Transverse colon (tissue), 4 donors: ENCODE measurements at regions not wholly inside any gene's neighbourhood (a gene's known extent, or its start where the extent isn't known, plus 50 kb on each side); places are given as distances from the start of the nearest gene placed in this dataset.

Experiments used
- DNase-seq: peaks from one replicate; pipeline ENCODE4 v3.0.0-alpha.2; 2019
- H3K27ac ChIP-seq, 4 donors: fragments of 200-600 bp; sonication (generic); 2 replicates each; pipeline ENCODE4 v1.5.1; 2016 to 2018; ENCODE audit warnings: inconsistent platforms in 4 of 4
- H3K27me3 ChIP-seq: fragments of 200-600 bp; sonication (generic); 2 replicates; pipeline ENCODE4 v1.5.1; 2017; ENCODE audit warnings: inconsistent platforms
- H3K36me3 ChIP-seq, 4 donors: fragments of 200-600 bp; sonication (generic); 2 replicates each; pipeline ENCODE4 v1.5.1; 2017 to 2019; ENCODE audit warnings: inconsistent platforms in 4 of 4
- H3K4me1 ChIP-seq, 4 donors: fragments of 200-600 bp; sonication (generic); 2 replicates each; pipeline ENCODE4 v1.5.1; 2017 to 2020; ENCODE audit warnings: inconsistent platforms in 4 of 4
- H3K4me3 ChIP-seq, 4 donors: fragments of 200-600 bp; sonication (generic); 1 replicate in 1 of 4; 2 replicates in 3 of 4; pipeline versions ENCODE4 v1.5.1 to v1.6.1; 2017 to 2019; ENCODE audit warnings: inconsistent platforms in 4 of 4
- H3K9me3 ChIP-seq, 2 donors: fragments of 200-600 bp; sonication (generic); 2 replicates each; pipeline ENCODE4 v1.5.1; 2017 to 2019; ENCODE audit warnings: inconsistent platforms in 2 of 2
- EP300 ChIP-seq: sonication (generic); formaldehyde crosslinking; IDR thresholded peaks from one replicate; pipeline ENCODE4 v1.6.1; 2017; ENCODE audit warnings: antibody characterized with exemption, low read depth
- POLR2A ChIP-seq: fragments of 450-650 bp; IDR thresholded peaks from one replicate; pipeline ENCODE4 v1.6.1; 2016; ENCODE audit warnings: antibody characterized with exemption, mild to moderate bottlenecking, moderate library complexity
- POLR2AphosphoS5 ChIP-seq, 3 donors: sonication (generic); formaldehyde crosslinking; IDR thresholded peaks; one replicate each; pipeline ENCODE4 v1.6.1; 2016; ENCODE audit warnings: antibody characterized with exemption in 3 of 3
- WGBS, 2 donors: methylation state at CpG; one replicate each; pipeline ENCODE4 v1.1.5; 2018; ENCODE audit warnings: low coverage in 1 of 2; 5-methylcytosine and 5-hydroxymethylcytosine counted together
- in situ Hi-C, 4 donors: fragments of 200-750 bp; cut with MboI; loops; one replicate each; pipeline versions ENCODE4 v1.15.0 to v1.15.1; 2017; ENCODE audit warnings: low sequenced_read_pairs in 3 of 4, low pct_ligation_motif_present in 1 of 4, low pct_unique_long_range_greater_than_20kb in 1 of 4
- intact Hi-C: fragments of 100-400 bp; cut with DNase I; formaldehyde crosslinking; loops from one replicate; pipeline ENCODE4 v1.15.1; 2023; ENCODE audit warnings: low total_unique reads
- TF ChIP-seq, protein P1 (sequence below), 5 experiments: fragments of 200-600 bp in 3 of 5; fragments of 450-650 bp in 2 of 5; sonication (generic) in 3 of 5; IDR thresholded peaks; 1 replicate in 2 of 5; 2 replicates in 3 of 5; pipeline ENCODE4 v1.5.1; 2016 to 2017; ENCODE audit warnings: antibody characterized with exemption in 5 of 5, inconsistent platforms in 3 of 5, mild to moderate bottlenecking in 2 of 5, moderate library complexity in 1 of 5

DNA sequence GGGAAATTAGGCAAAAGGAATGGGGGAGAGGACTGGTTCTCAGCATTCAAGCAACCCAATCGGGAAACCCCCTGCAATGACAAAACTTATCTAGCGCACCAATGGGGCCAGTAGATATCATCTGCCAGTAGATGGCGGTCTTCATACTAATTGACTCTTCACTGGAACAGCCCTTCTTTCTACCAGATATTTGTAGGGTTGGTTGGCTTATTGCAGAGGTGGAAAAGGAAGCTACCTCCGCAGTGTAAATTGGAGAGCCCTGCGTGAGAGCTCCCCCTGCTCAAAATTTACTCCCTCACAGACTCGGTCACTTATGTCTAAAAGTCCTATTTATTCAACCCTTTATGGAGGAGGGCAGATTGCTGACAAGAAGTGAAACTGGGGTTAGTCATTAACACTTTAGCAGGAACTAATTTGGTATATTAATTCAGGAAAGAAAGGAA, 166.1 kb upstream of the CCND2 start:
- Histone ChIP-seq H3K27ac (no peak overlapping the region), H3K36me3 (no peaks in the 10 kb centered on the region), H3K4me1 (peaks cover 0 to 6% (median 0%) of the 10 kb centered on the region in 4 donors), H3K27me3 (no peaks in the 10 kb centered on the region), H3K4me3 (no peak overlapping the region), H3K9me3 (no peaks in the 10 kb centered on the region)
- WGBS, 2 donors, result 0 to 12% methylated on average over 4 to 6 of the region's 6 CpGs
- intact Hi-C loops (no loop called here), in situ Hi-C loops (loop anchor here in 2 of 4 donors (25.0 kb wide), 1 partner anchor 180 kb away; no protein-coding TSS in a partner anchor)
- TF ChIP-seq, protein P1, sequence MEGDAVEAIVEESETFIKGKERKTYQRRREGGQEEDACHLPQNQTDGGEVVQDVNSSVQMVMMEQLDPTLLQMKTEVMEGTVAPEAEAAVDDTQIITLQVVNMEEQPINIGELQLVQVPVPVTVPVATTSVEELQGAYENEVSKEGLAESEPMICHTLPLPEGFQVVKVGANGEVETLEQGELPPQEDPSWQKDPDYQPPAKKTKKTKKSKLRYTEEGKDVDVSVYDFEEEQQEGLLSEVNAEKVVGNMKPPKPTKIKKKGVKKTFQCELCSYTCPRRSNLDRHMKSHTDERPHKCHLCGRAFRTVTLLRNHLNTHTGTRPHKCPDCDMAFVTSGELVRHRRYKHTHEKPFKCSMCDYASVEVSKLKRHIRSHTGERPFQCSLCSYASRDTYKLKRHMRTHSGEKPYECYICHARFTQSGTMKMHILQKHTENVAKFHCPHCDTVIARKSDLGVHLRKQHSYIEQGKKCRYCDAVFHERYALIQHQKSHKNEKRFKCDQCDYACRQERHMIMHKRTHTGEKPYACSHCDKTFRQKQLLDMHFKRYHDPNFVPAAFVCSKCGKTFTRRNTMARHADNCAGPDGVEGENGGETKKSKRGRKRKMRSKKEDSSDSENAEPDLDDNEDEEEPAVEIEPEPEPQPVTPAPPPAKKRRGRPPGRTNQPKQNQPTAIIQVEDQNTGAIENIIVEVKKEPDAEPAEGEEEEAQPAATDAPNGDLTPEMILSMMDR (IDR thresholded peaks at IDR 0.05), result peak; percentile 65 to 74 (median 68)
- TF ChIP-seq EP300 (no peak), POLR2AphosphoS5 (IDR thresholded peaks at IDR 0.05) (peak in 1 of 3 donors; percentile 21)
- DNase-seq, result peak; percentile 55

DNA sequence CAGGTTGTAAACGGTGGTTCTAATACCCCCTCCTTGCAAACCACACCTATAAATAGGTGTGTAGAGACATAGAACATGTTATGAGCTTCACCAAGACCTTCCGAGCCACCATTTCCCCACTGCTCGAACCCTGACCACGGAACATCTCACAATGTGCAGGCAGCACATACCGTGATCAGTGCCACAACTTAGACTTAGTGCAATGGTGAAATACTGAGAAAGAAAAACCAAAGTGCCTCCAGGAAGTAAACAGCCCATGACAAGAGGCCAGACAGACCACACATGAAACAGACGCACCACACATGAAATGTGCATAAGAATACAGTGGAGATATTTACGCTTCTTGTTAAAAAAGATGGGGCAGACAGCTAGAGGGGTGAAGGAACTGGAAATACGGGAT, 166.9 kb upstream of the CCND2 start:
- intact Hi-C loops, result no loop called here
- no peak for DNase-seq
- Histone ChIP-seq H3K4me1 (peaks cover 0 to 6% (median 0%) of the 10 kb centered on the region in 4 donors), H3K4me3 (no peak overlapping the region), H3K36me3 (no peaks in the 10 kb centered on the region), H3K9me3 (no peaks in the 10 kb centered on the region), H3K27ac (no peak overlapping the region), H3K27me3 (no peaks in the 10 kb centered on the region)
- TF ChIP-seq EP300 (no peak), POLR2A (no peak), POLR2AphosphoS5 (IDR thresholded peaks at IDR 0.05) (no peak)
- TF ChIP-seq, protein P1 (IDR thresholded peaks at IDR 0.05), result no peak
- 63 to 72% methylated on average over 4 to 8 of the region's 8 CpGs for WGBS, 2 donors
- in situ Hi-C loops, result loop anchor here in 2 of 4 donors (25.0 kb wide), 1 partner anchor 181 kb away; no protein-coding TSS in a partner anchor

DNA sequence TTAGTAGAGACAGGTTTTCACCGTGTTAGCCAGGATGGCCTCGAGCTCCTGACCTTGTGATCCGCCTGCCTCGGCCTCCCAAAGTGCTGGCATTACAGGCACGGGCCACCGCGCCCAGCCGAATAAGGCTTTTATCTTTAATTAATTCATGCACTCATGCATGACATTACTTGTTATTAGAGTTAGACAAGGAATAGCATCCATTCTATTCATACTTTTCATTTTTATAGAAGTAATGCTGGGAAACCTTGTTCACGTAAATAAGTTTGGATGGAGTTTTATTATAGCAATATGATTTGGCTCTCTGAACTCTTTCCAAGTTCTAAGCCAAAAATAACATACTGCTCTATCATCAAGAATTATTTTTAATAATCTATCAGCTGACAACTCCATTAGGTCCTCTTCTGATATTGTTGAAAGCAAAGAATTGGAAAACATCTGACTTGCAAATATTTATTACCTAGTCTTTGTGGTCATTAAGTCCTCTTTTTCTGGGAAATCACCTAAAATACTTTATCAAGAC, 168.8 kb upstream of the CCND2 start:
- H3K4me3 ChIP-seq, result no peak overlapping the region
- no peaks in the 10 kb centered on the region for H3K27me3 ChIP-seq
- peaks cover 0 to 6% (median 0%) of the 10 kb centered on the region in 4 donors for H3K4me1 ChIP-seq
- intact Hi-C loops, result no loop called here
- no peak for DNase-seq
- no peaks in the 10 kb centered on the region for H3K36me3 ChIP-seq
- TF ChIP-seq, protein P1 (IDR thresholded peaks at IDR 0.05), result no peak
- TF ChIP-seq POLR2A, result no peak
- TF ChIP-seq POLR2AphosphoS5 (IDR thresholded peaks at IDR 0.05), result no peak
- H3K27ac ChIP-seq, result no peak overlapping the region
- 87 to 88% methylated on average over 6 to 9 of the region's 9 CpGs for WGBS, 2 donors
- no peaks in the 10 kb centered on the region for H3K9me3 ChIP-seq
- in situ Hi-C loops, result loop anchor here in 2 of 4 donors (25.0 kb wide), 1 partner anchor 183 kb away; no protein-coding TSS in a partner anchor

DNA sequence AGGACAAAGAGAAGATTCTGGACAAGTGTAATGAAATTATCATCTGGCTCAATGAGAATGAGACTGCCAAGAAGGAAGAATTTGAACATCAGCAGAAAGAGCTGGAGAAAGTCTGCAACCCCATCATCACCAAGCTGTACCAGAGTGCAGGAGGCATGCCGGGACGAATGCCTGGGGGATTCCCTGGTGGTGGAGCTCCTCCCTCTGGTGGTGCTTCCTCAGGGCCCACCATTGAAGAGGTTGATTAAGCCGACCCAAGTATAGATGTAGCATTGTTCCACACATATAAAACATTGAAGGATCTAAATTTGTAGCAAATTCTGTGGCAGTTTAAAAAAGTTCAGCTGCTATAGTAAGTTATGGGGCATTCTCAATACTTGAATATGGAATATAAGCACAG, 174.3 kb upstream of the CCND2 start:
- no peaks in the 10 kb centered on the region for H3K36me3 ChIP-seq
- WGBS, 2 donors, result 40 to 67% methylated on average over 2 to 3 of the region's 3 CpGs
- H3K4me1 ChIP-seq, result no peaks in the 10 kb centered on the region
- H3K27me3 ChIP-seq, result peaks cover 1% of the 10 kb centered on the region
- no peak for TF ChIP-seq POLR2AphosphoS5 (IDR thresholded peaks at IDR 0.05)
- TF ChIP-seq EP300, result no peak
- TF ChIP-seq, protein P1 (IDR thresholded peaks at IDR 0.05), result no peak
- no peak for TF ChIP-seq POLR2A
- no peak for DNase-seq
- in situ Hi-C loops, result no loop called here
- intact Hi-C loops, result no loop called here
- no peak overlapping the region for H3K4me3 ChIP-seq
- H3K27ac ChIP-seq, result no peak overlapping the region
- no peaks in the 10 kb centered on the region for H3K9me3 ChIP-seq
